ENCODE measurements at regions not wholly inside any gene's neighbourhood (a gene's known extent, or its start where the extent isn't known, plus 50 kb on each side); places are given as distances from the start of the nearest gene placed in this dataset.

DNA sequence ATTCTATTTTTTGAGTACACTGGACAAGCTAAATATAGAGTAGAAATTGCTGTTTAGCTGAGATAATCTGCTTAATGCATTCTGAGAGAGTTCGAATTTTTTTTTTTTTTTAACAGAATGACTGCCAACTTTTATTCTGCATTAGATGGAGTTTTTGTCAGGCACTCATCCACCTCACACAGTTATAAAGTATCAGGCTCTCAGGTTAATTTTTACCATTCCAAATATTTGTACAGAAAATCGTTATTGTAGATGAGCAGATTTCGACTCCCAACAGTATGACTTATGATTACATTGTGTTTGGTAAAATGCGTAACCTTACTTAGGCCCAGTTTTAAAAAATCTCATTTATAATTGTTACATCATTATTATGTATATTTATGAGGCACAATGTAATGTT, 1731.0 kb downstream of the GRIK2 start:
- CTCF ChIA-PET, result no interaction called here
- in situ Hi-C loops (cut with HindIII; ENCODE audit: low pct_unique_long_range_greater_than_20kb, low sequenced_read_pairs) (no loop called here), intact Hi-C loops (cut with micrococcal nuclease; ENCODE audit: unreplicated experiment) (loop anchor here (5.0 kb wide), 1 partner anchor 272 kb away; no protein-coding TSS in a partner anchor)
- Histone ChIP-seq H3K27ac (ENCODE audit: low read length) (no peak overlapping the region), H3K27me3 (ENCODE audit: control insufficient read depth, insufficient read depth, low read length) (no peaks in the 10 kb centered on the region), H3K4me1 (ENCODE audit: control insufficient read depth, insufficient read depth, low read length) (no peaks in the 10 kb centered on the region), H3K4me3 (ENCODE audit: low read depth in 2 of 2, low read length in 2 of 2) (no peak overlapping the region), H3K36me3 (ENCODE audit: control insufficient read depth, insufficient read depth, low read length) (no peaks in the 10 kb centered on the region), H3K9me3 (ENCODE audit: control insufficient read depth, insufficient read depth, low read depth, low read length) (no peaks in the 10 kb centered on the region)
- BruUV-seq (replicated peaks), result no TSS peak
- no peak for ATAC-seq
- DNase-seq (ENCODE audit: low read depth, low spot score), result no peak
- TF ChIP-seq POLR2AphosphoS5 (IDR thresholded peaks at IDR 0.05; ENCODE audit: low read depth, low read length), result no peak
- TF ChIP-seq SIN3A (IDR thresholded peaks at IDR 0.05; ENCODE audit: borderline replicate concordance, insufficient read depth, low read depth, low read length), result no peak
- POLR2A ChIA-PET, result interaction anchor here (0.7 kb wide), 1 partner anchor 97 kb away, joined by 3 read pairs; no protein-coding TSS in a partner anchor

DNA sequence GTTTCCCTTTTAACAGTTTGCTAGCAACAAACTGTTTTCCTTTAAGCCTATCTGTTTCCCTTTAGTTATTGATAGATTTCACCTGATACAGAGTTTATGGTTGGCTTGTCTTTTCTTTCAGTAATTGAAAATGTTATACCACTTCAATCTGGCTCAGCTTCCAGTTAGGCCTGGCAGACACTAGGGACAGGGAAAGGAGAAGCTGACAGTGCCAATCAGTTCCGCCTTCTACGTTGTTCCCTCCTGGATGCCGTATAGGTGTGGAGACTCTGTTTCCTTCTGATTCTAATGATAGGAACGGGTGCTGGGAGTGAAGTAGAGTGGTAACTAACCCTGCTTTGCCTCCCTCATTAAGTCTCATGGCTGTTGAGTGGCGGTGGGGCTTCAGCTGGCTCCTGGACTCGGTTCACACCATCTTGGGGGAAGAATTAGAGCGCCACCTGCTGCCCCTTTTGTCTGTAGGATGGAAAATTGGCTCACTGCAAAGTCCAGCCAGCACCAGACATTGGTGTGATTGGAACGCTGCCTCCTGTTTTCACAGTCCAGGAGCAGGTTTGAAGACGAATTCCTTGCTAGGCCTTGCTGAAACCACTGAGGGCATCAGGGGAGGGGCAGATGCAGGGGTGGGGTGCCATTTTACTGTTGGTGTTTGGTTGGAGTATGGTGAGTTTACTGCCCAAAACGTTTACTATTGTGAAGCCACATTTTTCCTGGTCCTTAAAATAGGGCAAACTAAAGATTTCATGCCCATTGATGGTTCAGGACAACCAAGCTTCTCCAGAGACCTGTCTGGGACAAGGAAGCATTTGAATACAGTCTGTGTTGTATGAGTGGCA, 1729.5 kb downstream of the GRIK2 start:
- ATAC-seq, result peak; percentile 84
- in situ Hi-C loops (cut with HindIII; ENCODE audit: low pct_unique_long_range_greater_than_20kb, low sequenced_read_pairs) (no loop called here), intact Hi-C loops (cut with micrococcal nuclease; ENCODE audit: unreplicated experiment) (loop anchor here (5.0 kb wide), 1 partner anchor 271 kb away; no protein-coding TSS in a partner anchor)
- H3K27me3 ChIP-seq (ENCODE audit: control insufficient read depth, insufficient read depth, low read length), result no peaks in the 10 kb centered on the region
- ChIA-PET POLR2A (interaction anchor here (0.5 kb wide), 1 partner anchor 749 kb away, joined by 5 read pairs; no protein-coding TSS in a partner anchor), CTCF (no interaction called here)
- DNase-seq (ENCODE audit: low read depth, low spot score), result peak; percentile 13
- H3K4me3 ChIP-seq (ENCODE audit: low read depth in 2 of 2, low read length in 2 of 2), result no peak overlapping the region
- no peak for TF ChIP-seq POLR2AphosphoS5 (IDR thresholded peaks at IDR 0.05; ENCODE audit: low read depth, low read length)
- TF ChIP-seq, protein P1, sequence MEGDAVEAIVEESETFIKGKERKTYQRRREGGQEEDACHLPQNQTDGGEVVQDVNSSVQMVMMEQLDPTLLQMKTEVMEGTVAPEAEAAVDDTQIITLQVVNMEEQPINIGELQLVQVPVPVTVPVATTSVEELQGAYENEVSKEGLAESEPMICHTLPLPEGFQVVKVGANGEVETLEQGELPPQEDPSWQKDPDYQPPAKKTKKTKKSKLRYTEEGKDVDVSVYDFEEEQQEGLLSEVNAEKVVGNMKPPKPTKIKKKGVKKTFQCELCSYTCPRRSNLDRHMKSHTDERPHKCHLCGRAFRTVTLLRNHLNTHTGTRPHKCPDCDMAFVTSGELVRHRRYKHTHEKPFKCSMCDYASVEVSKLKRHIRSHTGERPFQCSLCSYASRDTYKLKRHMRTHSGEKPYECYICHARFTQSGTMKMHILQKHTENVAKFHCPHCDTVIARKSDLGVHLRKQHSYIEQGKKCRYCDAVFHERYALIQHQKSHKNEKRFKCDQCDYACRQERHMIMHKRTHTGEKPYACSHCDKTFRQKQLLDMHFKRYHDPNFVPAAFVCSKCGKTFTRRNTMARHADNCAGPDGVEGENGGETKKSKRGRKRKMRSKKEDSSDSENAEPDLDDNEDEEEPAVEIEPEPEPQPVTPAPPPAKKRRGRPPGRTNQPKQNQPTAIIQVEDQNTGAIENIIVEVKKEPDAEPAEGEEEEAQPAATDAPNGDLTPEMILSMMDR (IDR thresholded peaks at IDR 0.05), result peak; percentile 81
- H3K36me3 ChIP-seq (ENCODE audit: control insufficient read depth, insufficient read depth, low read length), result no peaks in the 10 kb centered on the region
- H3K9me3 ChIP-seq (ENCODE audit: control insufficient read depth, insufficient read depth, low read depth, low read length), result no peaks in the 10 kb centered on the region
- H3K27ac ChIP-seq (ENCODE audit: low read length), result peak overlapping the region; percentile 23; the same call in 1 of the 2 replicates
- H3K4me1 ChIP-seq (ENCODE audit: control insufficient read depth, insufficient read depth, low read length), result no peaks in the 10 kb centered on the region
- BruUV-seq (replicated peaks), result no TSS peak

DNA sequence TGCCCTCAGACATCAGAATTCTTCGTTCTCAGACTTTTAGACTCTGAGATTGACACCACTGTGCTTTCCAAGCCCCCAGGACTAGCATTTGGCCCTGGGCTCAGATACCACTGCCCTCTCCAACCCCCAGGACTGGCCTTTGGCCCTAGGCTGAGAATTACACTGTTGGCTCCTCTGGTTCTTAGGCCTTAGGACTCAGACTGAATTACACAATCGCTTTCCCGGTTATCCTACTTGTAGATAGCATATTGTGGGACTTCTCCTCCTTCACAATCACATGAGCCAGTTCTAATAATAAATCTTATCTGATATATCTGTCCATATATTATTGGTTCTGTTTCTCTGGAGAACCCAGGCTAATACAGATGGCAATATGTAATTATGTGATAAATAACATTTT, 1725.5 kb downstream of the GRIK2 start:
- ChIA-PET POLR2A (no interaction called here), CTCF (interaction anchor here (0.6 kb wide), 1 partner anchor 31 kb away, joined by 11 read pairs; no protein-coding TSS in a partner anchor)
- Histone ChIP-seq H3K9me3 (ENCODE audit: control insufficient read depth, insufficient read depth, low read depth, low read length) (no peaks in the 10 kb centered on the region; the same call in 1 of the 2 replicates), H3K36me3 (ENCODE audit: control insufficient read depth, insufficient read depth, low read length) (no peaks in the 10 kb centered on the region), H3K27me3 (ENCODE audit: control insufficient read depth, insufficient read depth, low read length) (no peaks in the 10 kb centered on the region), H3K27ac (ENCODE audit: low read length) (no peak overlapping the region), H3K4me1 (ENCODE audit: control insufficient read depth, insufficient read depth, low read length) (no peaks in the 10 kb centered on the region), H3K4me3 (ENCODE audit: low read depth in 2 of 2, low read length in 2 of 2) (no peak overlapping the region)
- in situ Hi-C loops (cut with HindIII; ENCODE audit: low pct_unique_long_range_greater_than_20kb, low sequenced_read_pairs), result no loop called here
- no peak for TF ChIP-seq POLR2AphosphoS5 (IDR thresholded peaks at IDR 0.05; ENCODE audit: low read depth, low read length)
- TF ChIP-seq TCF7L2 (IDR thresholded peaks at IDR 0.05; ENCODE audit: low read depth, low read length), result no peak
- no peak for TF ChIP-seq SIN3A (IDR thresholded peaks at IDR 0.05; ENCODE audit: borderline replicate concordance, insufficient read depth, low read depth, low read length)
- TF ChIP-seq, protein P1 (IDR thresholded peaks at IDR 0.05), result no peak
- TF ChIP-seq, protein P2, sequence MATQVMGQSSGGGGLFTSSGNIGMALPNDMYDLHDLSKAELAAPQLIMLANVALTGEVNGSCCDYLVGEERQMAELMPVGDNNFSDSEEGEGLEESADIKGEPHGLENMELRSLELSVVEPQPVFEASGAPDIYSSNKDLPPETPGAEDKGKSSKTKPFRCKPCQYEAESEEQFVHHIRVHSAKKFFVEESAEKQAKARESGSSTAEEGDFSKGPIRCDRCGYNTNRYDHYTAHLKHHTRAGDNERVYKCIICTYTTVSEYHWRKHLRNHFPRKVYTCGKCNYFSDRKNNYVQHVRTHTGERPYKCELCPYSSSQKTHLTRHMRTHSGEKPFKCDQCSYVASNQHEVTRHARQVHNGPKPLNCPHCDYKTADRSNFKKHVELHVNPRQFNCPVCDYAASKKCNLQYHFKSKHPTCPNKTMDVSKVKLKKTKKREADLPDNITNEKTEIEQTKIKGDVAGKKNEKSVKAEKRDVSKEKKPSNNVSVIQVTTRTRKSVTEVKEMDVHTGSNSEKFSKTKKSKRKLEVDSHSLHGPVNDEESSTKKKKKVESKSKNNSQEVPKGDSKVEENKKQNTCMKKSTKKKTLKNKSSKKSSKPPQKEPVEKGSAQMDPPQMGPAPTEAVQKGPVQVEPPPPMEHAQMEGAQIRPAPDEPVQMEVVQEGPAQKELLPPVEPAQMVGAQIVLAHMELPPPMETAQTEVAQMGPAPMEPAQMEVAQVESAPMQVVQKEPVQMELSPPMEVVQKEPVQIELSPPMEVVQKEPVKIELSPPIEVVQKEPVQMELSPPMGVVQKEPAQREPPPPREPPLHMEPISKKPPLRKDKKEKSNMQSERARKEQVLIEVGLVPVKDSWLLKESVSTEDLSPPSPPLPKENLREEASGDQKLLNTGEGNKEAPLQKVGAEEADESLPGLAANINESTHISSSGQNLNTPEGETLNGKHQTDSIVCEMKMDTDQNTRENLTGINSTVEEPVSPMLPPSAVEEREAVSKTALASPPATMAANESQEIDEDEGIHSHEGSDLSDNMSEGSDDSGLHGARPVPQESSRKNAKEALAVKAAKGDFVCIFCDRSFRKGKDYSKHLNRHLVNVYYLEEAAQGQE (IDR thresholded peaks at IDR 0.05; ENCODE audit: insufficient read depth in 1 of 2, low read depth in 2 of 2, low read length in 1 of 2), result no peak
- intact Hi-C loops (cut with micrococcal nuclease; ENCODE audit: unreplicated experiment), result no loop called here
- no TSS peak for BruUV-seq (replicated peaks)
- DNase-seq (ENCODE audit: low read depth, low spot score) (no peak), ATAC-seq (no peak)

All from Panc1 (cell line).